K562 (cell line): ENCODE measurements at regions not wholly inside any gene's neighbourhood (a gene's known extent, or its start where the extent isn't known, plus 50 kb on each side); places are given as distances from the start of the nearest gene placed in this dataset.
"Not testable (repeated sequence)": the region's sequence is repeated elsewhere in the genome, so short reads cannot be mapped to it uniquely, and the experiment has no call there.

Experiments used
- ATAC-seq: fragments of 200-7000 bp; cut with Tn5 transposase; 3 replicates; pipeline ENCODE4 v1.9.1; 2020; ENCODE audit warnings: moderate library complexity
- BruUV-seq: library from RNA; stranded (reverse); fragments of 400-500 nt; replicated peaks from 2 replicates; lab custom pipeline; 2021; lab: Mats Ljungman, UMichigan
- CTCF ChIA-PET: fragments of 300-600 bp; formaldehyde crosslinking; extraction: SDS; loops from one replicate; lab custom pipeline; 2021; ENCODE audit warnings: low intra/inter-chr PET ratio; lab: Yijun Ruan, JAX
- POLR2A ChIA-PET: fragments of 300-600, 350-650 bp; sonication (Branson Sonifier 250); formaldehyde crosslinking; extraction: SDS; loops from one replicate; lab custom pipeline; 2021; ENCODE audit warnings: antibody characterized with exemption, inconsistent platforms; lab: Yijun Ruan, JAX
- DNase-seq, 4 experiments: peaks; one replicate each; pipeline versions ENCODE4 v3.0.0 to v3.0.0-alpha.2; 2011 to 2018; ENCODE audit warnings: low spot score in 3 of 4, mixed read lengths in 3 of 4; ENCODE audit errors: extremely low read depth in 1 of 4
- FAIRE-seq: peaks from 2 replicates; lab custom pipeline; 2011; peaks lifted over from hg19 to GRCh38; lab: Jason Lieb, UNC
- H2AFZ ChIP-seq: 2 replicates; pipeline ENCODE4 v1.6.0; 2011; ENCODE audit warnings: low read depth, low read length, control low read depth, inconsistent platforms
- H3K27ac ChIP-seq: fragments of 200-600 bp; 3 replicates; pipeline ENCODE4 v1.8.0; 2011; ENCODE audit warnings: low read depth, mild to moderate bottlenecking, control low read depth, inconsistent platforms, low read length, moderate library complexity, mixed read lengths; ENCODE audit errors: extremely low read depth
- H3K27me3 ChIP-seq, 2 experiments: fragments of 300-600 bp in 1 of 2; 2 replicates in 1 of 2; 3 replicates in 1 of 2; pipeline versions ENCODE4 v1.6.0 to v1.8.0; 2011; ENCODE audit warnings: inconsistent platforms in 2 of 2, low read length in 2 of 2, mild to moderate bottlenecking in 1 of 2, mixed read lengths in 1 of 2, moderate library complexity in 1 of 2; ENCODE audit not compliant: control insufficient read depth in 2 of 2, insufficient read depth in 2 of 2
- H3K36me3 ChIP-seq: fragments of 300-600 bp; 3 replicates; pipeline ENCODE4 v1.8.0; 2011; ENCODE audit warnings: mild to moderate bottlenecking, low read length, inconsistent platforms; ENCODE audit not compliant: control insufficient read depth, insufficient read depth
- H3K4me1 ChIP-seq, 2 experiments: fragments of 200-600 bp in 1 of 2; replicated peaks in 1 of 2; 2 replicates in 1 of 2; 3 replicates in 1 of 2; pipeline versions ENCODE4 v1.5.1 to v1.8.0; 2011; ENCODE audit warnings: inconsistent platforms in 2 of 2, low read length in 2 of 2, mild to moderate bottlenecking in 1 of 2, mixed read lengths in 1 of 2, moderate library complexity in 1 of 2; ENCODE audit not compliant: control insufficient read depth in 2 of 2, insufficient read depth in 2 of 2
- H3K4me2 ChIP-seq: 2 replicates; pipeline ENCODE4 v1.6.1; 2011; ENCODE audit warnings: low read length, control low read depth, inconsistent platforms, mixed read lengths; ENCODE audit not compliant: insufficient read depth
- H3K4me3 ChIP-seq: fragments of 200-600 bp; sonication (generic), shearing (Covaris generic); 2 replicates; pipeline ENCODE4 v1.5.1; 2016; ENCODE audit warnings: control low read depth, inconsistent platforms
- H3K79me2 ChIP-seq: fragments of 200-600 bp; 3 replicates; pipeline ENCODE4 v1.8.0; 2011; ENCODE audit warnings: low read length, inconsistent platforms; ENCODE audit not compliant: control insufficient read depth, insufficient read depth
- H3K9ac ChIP-seq, 2 experiments: 2 replicates each; pipeline versions ENCODE4 v1.6.0 to v1.6.1; 2011; ENCODE audit warnings: low read depth in 2 of 2, low read length in 2 of 2, control low read depth in 1 of 2, inconsistent platforms in 1 of 2, mild to moderate bottlenecking in 1 of 2, mixed read lengths in 1 of 2; ENCODE audit not compliant: insufficient read depth in 1 of 2
- H3K9me1 ChIP-seq: one replicate; pipeline ENCODE4 v1.6.0; 2011; ENCODE audit warnings: inconsistent platforms, mild to moderate bottlenecking, low read length, moderate library complexity; ENCODE audit not compliant: control insufficient read depth, insufficient read depth
- H3K9me3 ChIP-seq: replicated peaks from 2 replicates; pipeline ENCODE4 v1.5.1; 2011; ENCODE audit warnings: low read depth, low read length, inconsistent platforms; ENCODE audit not compliant: control insufficient read depth, insufficient read depth
- H4K20me1 ChIP-seq: replicated peaks from 2 replicates; pipeline ENCODE4 v1.6.1; 2011; ENCODE audit warnings: low read length, inconsistent platforms, mixed read lengths; ENCODE audit not compliant: control insufficient read depth, insufficient read depth
- WGBS: fragments of 100-300 bp; shearing (Covaris generic); methylation state at CpG from one replicate; pipeline ENCODE4 v1.1.6; 2016; ENCODE audit warnings: low coverage, mixed read lengths; ENCODE audit not compliant: insufficient coverage; ENCODE audit errors: missing lambda C conversion rate; 5-methylcytosine and 5-hydroxymethylcytosine counted together
- in situ Hi-C: fragments of 300-500 bp; cut with MboI; formaldehyde crosslinking; loops from 4 replicates; pipeline ENCODE4 v1.15.0; 2018; ENCODE audit warnings: inconsistent platforms, mixed read lengths
- intact Hi-C: fragments of 100-400 bp; cut with micrococcal nuclease; formaldehyde crosslinking; loops from 2 replicates; pipeline ENCODE4 v1.14.2; 2022
- TF ChIP-seq, protein P1 (sequence below): IDR thresholded peaks from 2 replicates; pipeline ENCODE4 v1.6.1; 2016; ENCODE audit warnings: missing genetic modification characterization, missing compliant biosample characterization

DNA sequence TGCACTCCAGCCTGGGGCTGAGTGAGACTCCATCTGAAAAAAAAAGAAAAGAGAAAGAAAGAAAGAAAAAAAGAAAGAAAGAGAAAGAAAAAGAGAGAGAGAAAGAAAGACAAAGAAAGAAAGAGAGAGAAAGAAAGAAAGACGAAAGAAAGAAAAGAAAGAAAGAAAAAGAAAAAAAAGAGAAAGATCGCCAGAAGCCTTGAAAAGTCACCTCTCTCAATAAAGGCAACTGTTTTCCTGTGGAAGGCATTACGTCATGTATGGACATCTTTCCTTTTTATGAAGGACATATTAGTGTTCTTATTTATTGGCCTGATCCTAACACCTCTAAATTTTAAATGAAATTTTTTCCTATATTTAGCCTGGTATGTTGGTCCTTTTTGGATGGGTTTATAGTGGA, 310.9 kb upstream of the FRG1 start:
- H3K79me2 ChIP-seq, CTCF ChIA-PET, in situ Hi-C loops, POLR2A ChIA-PET, ATAC-seq, H3K4me3 ChIP-seq, H3K4me2 ChIP-seq, H4K20me1 ChIP-seq, H3K9ac ChIP-seq, DNase-seq, H3K36me3 ChIP-seq, H2AFZ ChIP-seq, H3K27me3 ChIP-seq, H3K27ac ChIP-seq, H3K9me3 ChIP-seq, intact Hi-C loops, BruUV-seq, FAIRE-seq, H3K9me1 ChIP-seq, H3K4me1 ChIP-seq: not testable (repeated sequence)
- TF ChIP-seq, protein P1, sequence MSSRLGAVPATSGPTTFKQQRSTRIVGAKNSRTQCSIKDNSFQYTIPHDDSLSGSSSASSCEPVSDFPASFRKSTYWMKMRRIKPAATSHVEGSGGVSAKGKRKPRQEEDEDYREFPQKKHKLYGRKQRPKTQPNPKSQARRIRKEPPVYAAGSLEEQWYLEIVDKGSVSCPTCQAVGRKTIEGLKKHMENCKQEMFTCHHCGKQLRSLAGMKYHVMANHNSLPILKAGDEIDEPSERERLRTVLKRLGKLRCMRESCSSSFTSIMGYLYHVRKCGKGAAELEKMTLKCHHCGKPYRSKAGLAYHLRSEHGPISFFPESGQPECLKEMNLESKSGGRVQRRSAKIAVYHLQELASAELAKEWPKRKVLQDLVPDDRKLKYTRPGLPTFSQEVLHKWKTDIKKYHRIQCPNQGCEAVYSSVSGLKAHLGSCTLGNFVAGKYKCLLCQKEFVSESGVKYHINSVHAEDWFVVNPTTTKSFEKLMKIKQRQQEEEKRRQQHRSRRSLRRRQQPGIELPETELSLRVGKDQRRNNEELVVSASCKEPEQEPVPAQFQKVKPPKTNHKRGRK (tag): peak; percentile 55; the same call in 1 of the 2 replicates
- WGBS: 0% methylated on average over 2 of the region's 3 CpGs

DNA sequence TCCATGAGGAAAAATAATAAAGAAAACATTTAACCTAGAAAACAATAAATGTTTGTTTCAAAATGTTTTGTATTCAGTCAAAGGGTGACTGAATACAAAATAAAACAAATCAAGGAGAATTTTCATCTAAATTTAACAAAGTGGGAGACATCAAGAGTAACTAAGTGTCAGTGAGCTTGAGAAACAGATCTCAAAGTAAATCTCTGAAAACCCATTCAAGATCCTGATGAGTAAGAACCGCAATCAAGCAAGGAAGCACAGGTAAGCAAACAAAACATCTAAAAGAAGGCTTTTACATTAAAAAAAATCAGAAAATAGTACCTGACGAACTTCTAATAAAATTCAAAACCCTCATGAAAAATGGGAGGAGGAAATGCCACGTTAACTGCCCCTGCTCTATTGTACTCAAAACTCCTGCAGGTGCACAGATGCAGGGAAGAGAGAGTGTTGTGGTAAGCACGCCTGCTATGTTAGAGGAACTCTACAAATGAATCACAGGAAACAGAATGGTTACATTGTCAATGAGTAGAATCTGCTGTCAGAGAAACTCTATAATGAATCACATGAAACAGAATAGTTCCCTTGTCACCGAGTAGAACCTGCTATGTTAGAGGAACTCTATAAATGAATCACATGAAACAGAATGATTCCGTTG, 309.6 kb upstream of the FRG1 start:
- H3K9ac ChIP-seq, H3K4me3 ChIP-seq, H3K27me3 ChIP-seq, ATAC-seq, H2AFZ ChIP-seq, intact Hi-C loops, H3K4me1 ChIP-seq, H3K9me3 ChIP-seq, H3K4me2 ChIP-seq, DNase-seq, CTCF ChIA-PET, BruUV-seq, H3K79me2 ChIP-seq, in situ Hi-C loops, H4K20me1 ChIP-seq, H3K36me3 ChIP-seq, FAIRE-seq, H3K27ac ChIP-seq, H3K9me1 ChIP-seq, POLR2A ChIA-PET: not testable (repeated sequence)
- WGBS: 4% methylated on average over 3 of the region's 6 CpGs

DNA sequence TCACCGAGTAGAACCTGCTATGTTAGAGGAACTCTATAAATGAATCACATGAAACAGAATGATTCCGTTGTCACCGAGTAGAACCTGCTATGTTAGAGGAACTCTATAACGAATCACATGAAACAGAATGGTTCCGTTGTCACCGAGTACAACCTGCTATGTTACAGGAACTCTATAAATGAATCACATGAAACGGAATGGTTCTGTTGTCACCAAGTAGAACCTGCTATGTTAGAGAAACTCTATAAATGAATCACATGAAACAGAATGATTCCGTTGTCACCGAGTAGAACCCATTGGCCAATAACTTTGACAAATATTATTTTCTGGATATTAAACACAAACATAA, 309.1 kb upstream of the FRG1 start:
- H3K27me3 ChIP-seq, H3K9ac ChIP-seq, in situ Hi-C loops, BruUV-seq, H3K79me2 ChIP-seq, FAIRE-seq, H2AFZ ChIP-seq, H3K4me2 ChIP-seq, H3K4me1 ChIP-seq, H3K9me3 ChIP-seq, ATAC-seq, H4K20me1 ChIP-seq, H3K36me3 ChIP-seq, H3K4me3 ChIP-seq, intact Hi-C loops, POLR2A ChIA-PET, CTCF ChIA-PET, H3K27ac ChIP-seq, DNase-seq, H3K9me1 ChIP-seq: not testable (repeated sequence)
- under 1% methylated on average over 8 of the region's 9 CpGs for WGBS
